ENCODE measurements at regions not wholly inside any gene's neighbourhood (a gene's known extent, or its start where the extent isn't known, plus 50 kb on each side); places are given as distances from the start of the nearest gene placed in this dataset.

DNA sequence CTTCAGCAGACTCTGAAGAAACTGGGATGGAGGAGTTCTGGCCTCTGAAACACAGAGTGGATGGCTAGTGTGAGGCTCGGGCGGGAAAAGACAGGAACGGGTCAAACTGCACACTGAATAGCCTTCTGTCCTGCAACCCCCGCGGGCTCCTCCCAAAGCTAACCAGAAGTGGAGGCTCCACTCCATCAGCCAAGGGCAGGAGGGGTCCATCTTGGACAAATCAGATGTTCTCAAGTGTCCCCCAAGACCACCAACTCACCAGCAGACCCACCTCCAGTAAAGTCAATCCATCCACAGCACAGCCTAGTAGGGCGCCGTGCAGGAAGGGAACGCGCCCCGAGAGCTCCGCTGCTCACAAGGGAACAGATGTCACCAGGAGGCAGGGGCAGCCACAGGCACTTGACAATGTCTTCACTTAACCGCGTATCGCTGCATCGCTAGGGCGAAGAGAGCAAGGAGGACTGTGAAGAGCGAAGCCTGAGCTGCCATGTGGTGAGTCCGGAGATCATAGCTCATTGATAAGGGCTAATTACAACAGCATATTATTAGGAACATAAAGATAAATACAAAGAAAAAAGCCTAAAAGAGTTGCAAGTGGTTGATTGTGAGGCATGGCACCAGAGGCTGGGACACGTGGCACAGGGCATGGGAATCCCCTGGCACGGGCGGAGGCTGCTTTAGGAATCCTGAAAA lies 494.6 kb upstream of the MYT1L start:
- no peak for ATAC-seq
- no peaks in the 10 kb centered on the region for H3K36me3 ChIP-seq (replicated peaks in 1 of 2; ENCODE audit: insufficient read depth in 1 of 2, low read depth in 2 of 2)
- no peak for TF ChIP-seq POLR2A (IDR thresholded peaks at IDR 0.05)
- TF ChIP-seq, protein P1, sequence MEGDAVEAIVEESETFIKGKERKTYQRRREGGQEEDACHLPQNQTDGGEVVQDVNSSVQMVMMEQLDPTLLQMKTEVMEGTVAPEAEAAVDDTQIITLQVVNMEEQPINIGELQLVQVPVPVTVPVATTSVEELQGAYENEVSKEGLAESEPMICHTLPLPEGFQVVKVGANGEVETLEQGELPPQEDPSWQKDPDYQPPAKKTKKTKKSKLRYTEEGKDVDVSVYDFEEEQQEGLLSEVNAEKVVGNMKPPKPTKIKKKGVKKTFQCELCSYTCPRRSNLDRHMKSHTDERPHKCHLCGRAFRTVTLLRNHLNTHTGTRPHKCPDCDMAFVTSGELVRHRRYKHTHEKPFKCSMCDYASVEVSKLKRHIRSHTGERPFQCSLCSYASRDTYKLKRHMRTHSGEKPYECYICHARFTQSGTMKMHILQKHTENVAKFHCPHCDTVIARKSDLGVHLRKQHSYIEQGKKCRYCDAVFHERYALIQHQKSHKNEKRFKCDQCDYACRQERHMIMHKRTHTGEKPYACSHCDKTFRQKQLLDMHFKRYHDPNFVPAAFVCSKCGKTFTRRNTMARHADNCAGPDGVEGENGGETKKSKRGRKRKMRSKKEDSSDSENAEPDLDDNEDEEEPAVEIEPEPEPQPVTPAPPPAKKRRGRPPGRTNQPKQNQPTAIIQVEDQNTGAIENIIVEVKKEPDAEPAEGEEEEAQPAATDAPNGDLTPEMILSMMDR (IDR thresholded peaks at IDR 0.05) = no peak
- no peak overlapping the region for H3K4me3 ChIP-seq
- DNase-seq = no peak
- no peak overlapping the region for H3K27ac ChIP-seq
- WGBS, 2 donors = 84 to 89% methylated on average over 20 to 21 of the region's 21 CpGs
- intact Hi-C loops (cut with DNase I) = no loop called here
- H3K9me3 ChIP-seq = no peaks in the 10 kb centered on the region
- H3K4me1 ChIP-seq = no peaks in the 10 kb centered on the region
- no peaks in the 10 kb centered on the region for H3K27me3 ChIP-seq

DNA sequence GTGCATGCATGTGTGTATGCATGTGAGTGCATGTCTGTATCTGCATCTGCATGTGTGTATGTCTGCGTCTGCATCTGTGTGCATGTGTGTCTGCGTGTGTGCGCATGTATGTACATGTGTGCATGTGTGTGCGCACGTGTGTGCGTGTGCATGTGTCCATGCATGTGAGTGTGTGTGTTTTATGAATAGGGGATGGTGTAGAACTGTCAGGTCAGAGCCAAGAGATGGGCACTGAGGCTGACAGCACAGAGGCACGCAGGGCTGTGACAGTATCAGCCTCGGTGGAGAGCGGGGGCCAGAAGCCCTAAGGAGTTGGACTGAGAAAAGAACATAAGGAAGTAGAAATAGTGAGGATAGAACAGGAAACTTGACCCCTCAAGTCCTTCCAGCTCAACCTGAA lies 494.0 kb upstream of the MYT1L start:
- Histone ChIP-seq H3K4me1 (no peaks in the 10 kb centered on the region), H3K9me3 (no peaks in the 10 kb centered on the region), H3K36me3 (replicated peaks in 1 of 2; ENCODE audit: insufficient read depth in 1 of 2, low read depth in 2 of 2) (no peaks in the 10 kb centered on the region), H3K27ac (no peak overlapping the region), H3K27me3 (no peaks in the 10 kb centered on the region), H3K4me3 (no peak overlapping the region)
- ATAC-seq (no peak), DNase-seq (no peak)
- TF ChIP-seq POLR2A (IDR thresholded peaks at IDR 0.05) = no peak
- TF ChIP-seq, protein P1 (IDR thresholded peaks at IDR 0.05) = no peak
- WGBS, 2 donors = 92 to 93% methylated on average over 9 of the region's 9 CpGs
- intact Hi-C loops (cut with DNase I) = no loop called here

DNA sequence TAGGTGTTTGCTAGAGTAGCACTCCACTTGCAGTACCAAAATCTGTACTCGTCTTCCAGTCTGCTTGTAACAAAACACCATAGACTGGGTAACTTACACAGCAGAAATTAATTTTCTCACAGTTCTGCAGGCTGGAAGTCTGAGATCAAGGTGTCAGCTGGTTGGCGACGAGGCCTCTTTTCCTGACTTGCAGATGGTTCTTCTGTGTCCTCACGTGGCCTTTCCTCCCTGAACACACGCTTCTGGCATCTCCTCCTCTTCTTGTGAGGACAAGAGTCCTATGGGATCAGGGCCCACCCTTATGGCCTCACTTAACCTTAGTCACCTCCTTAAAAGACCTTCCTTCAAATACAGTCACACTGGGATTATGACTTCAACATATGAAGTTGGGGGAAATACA lies 493.5 kb upstream of the MYT1L start:
- TF ChIP-seq, protein P1 (IDR thresholded peaks at IDR 0.05) = no peak
- no peak for TF ChIP-seq POLR2A (IDR thresholded peaks at IDR 0.05)
- H3K27ac ChIP-seq = no peak overlapping the region
- intact Hi-C loops (cut with DNase I) = no loop called here
- H3K4me3 ChIP-seq = no peak overlapping the region
- no peaks in the 10 kb centered on the region for H3K9me3 ChIP-seq
- ATAC-seq = no peak
- H3K27me3 ChIP-seq = no peaks in the 10 kb centered on the region
- no peak for DNase-seq
- no peaks in the 10 kb centered on the region for H3K36me3 ChIP-seq (replicated peaks in 1 of 2; ENCODE audit: insufficient read depth in 1 of 2, low read depth in 2 of 2)
- no peaks in the 10 kb centered on the region for H3K4me1 ChIP-seq
- WGBS, 2 donors = 69 to 75% methylated on average over 5 of the region's 5 CpGs

DNA sequence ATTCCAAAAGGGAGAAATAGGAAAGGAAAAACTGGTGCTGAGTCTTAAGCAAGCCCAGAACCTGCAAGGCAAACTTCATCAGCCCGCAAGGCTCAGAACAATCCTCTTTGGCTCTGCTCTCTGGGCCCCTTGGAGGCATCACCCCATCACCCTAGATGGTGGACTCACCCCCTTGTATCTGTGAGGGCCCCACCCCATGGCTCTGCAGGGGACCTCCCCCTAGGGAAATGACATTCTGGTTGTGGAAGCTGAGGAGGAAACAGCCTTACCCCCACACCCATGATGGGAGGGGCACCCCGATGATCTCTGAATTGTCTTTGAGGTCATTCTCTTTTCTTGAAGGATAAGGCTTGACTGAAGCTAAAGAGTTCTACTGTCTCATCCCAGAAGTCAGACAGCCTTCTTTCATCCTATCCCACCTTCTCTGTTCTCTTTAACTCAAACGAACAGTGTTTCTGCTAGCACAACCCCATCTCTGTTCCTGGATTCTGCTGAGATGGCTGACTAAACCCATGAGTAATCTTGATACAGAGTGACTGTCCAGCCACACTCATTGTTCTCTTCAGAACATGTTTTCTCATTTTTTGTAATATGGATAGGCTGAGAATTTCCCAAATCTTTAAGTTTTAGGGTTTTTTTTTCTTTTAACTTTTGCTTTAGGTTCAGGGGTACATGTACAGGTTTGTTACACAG lies 492.1 kb upstream of the MYT1L start:
- WGBS, 2 donors = 65 to 67% methylated on average over 3 of the region's 3 CpGs
- intact Hi-C loops (cut with DNase I) = no loop called here
- no peak for TF ChIP-seq POLR2A (IDR thresholded peaks at IDR 0.05)
- TF ChIP-seq, protein P1 (IDR thresholded peaks at IDR 0.05) = no peak
- Histone ChIP-seq H3K36me3 (replicated peaks in 1 of 2; ENCODE audit: insufficient read depth in 1 of 2, low read depth in 2 of 2) (no peaks in the 10 kb centered on the region), H3K27ac (no peak overlapping the region), H3K4me3 (no peak overlapping the region), H3K9me3 (no peaks in the 10 kb centered on the region), H3K27me3 (no peaks in the 10 kb centered on the region), H3K4me1 (no peaks in the 10 kb centered on the region)
- no peak for DNase-seq
- no peak for ATAC-seq

DNA sequence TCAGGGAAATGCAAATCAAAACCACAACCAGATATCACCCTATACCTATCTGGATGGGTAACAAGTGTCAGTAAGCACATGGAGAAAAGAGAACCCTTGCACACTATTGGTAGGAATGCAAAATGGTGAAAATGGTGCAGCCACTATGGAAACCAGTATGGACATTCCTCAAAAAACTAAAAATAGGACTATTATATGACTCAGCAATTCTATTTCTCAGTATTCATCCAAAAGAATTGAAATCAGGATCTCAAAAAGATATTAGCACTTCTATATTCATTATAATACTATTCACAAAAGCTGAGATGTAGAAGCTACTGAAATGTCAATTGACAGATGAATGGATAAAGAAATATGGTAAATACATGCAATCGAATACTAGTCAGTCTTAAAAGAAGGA lies 491.1 kb upstream of the MYT1L start:
- Histone ChIP-seq H3K36me3 (replicated peaks in 1 of 2; ENCODE audit: insufficient read depth in 1 of 2, low read depth in 2 of 2) (no peaks in the 10 kb centered on the region), H3K4me1 (no peaks in the 10 kb centered on the region), H3K27ac (no peak overlapping the region), H3K9me3 (no peaks in the 10 kb centered on the region), H3K27me3 (no peaks in the 10 kb centered on the region), H3K4me3 (no peak overlapping the region)
- intact Hi-C loops (cut with DNase I) = no loop called here
- no peak for ATAC-seq
- DNase-seq = no peak
- TF ChIP-seq, protein P1 (IDR thresholded peaks at IDR 0.05) = no peak
- TF ChIP-seq POLR2A (IDR thresholded peaks at IDR 0.05) = no peak
- WGBS, 2 donors = 80 to 86% methylated on average over 1 of the region's 1 CpG

All from body of pancreas (tissue), 4 donors.